ENCODE measurements at regions not wholly inside any gene's neighbourhood (a gene's known extent, or its start where the extent isn't known, plus 50 kb on each side); places are given as distances from the start of the nearest gene placed in this dataset.
A peak's percentile ranks its signal among the peaks of the same experiment; 100 is the strongest.

- TF ChIP-seq FOXK2 (IDR thresholded peaks at IDR 0.05) (no peak), ETV6 (conservative IDR thresholded peaks at IDR 0.05 in 1 of 2, IDR thresholded peaks at IDR 0.05 in 1 of 2; ENCODE audit: borderline replicate concordance in 1 of 2, low read depth in 1 of 2) (peak in 1 of 2 experiments; percentile 38; a peak in 1 of 4 replicates), CREB1 (IDR thresholded peaks at IDR 0.05; ENCODE audit: low read depth) (peak; percentile 31; the same call in 1 of the 2 replicates), USF1 (IDR thresholded peaks at IDR 0.05; ENCODE audit: borderline replicate concordance, extremely low read length, insufficient read depth, low read depth, low read length) (no peak), MLLT1 (IDR thresholded peaks at IDR 0.05) (no peak), NFYB (IDR thresholded peaks at IDR 0.05; ENCODE audit: insufficient read depth, low read depth, low read length) (no peak), POLR2AphosphoS2 (IDR thresholded peaks at IDR 0.05; ENCODE audit: low read depth, low read length) (no peak), ZBTB40 (IDR thresholded peaks at IDR 0.05; ENCODE audit: borderline replicate concordance) (no peak), EP300 (IDR thresholded peaks at IDR 0.05; ENCODE audit: borderline replicate concordance in 1 of 2, control insufficient read depth in 1 of 2, low read depth in 2 of 2, low read length in 2 of 2) (no peak; a peak in 1 of 4 replicates), GATAD2B (conservative IDR thresholded peaks at IDR 0.05; ENCODE audit: low read depth) (no peak; the same call in 1 of the 2 replicates), ZBTB11 (CRISPR knock-in tag; IDR thresholded peaks at IDR 0.05) (no peak), IRF4 (IDR thresholded peaks at IDR 0.05; ENCODE audit: low read depth, low read length) (no peak), NRF1 (conservative IDR thresholded peaks at IDR 0.05; ENCODE audit: low read depth, low read length) (no peak), NKRF (conservative IDR thresholded peaks at IDR 0.05) (no peak), ZNF274 (IDR thresholded peaks at IDR 0.05; ENCODE audit: insufficient read depth, insufficient read length) (no peak), ZBED1 (IDR thresholded peaks at IDR 0.05; ENCODE audit: borderline replicate concordance) (peak; percentile 20; the same call in 1 of the 2 replicates)
Observed at GRCh38 chr10:62992145-62992721, 140.9 kb upstream of the NRBF2 start (continued).
